ENCODE measurements at regions not wholly inside any gene's neighbourhood (a gene's known extent, or its start where the extent isn't known, plus 50 kb on each side); places are given as distances from the start of the nearest gene placed in this dataset.

DNA sequence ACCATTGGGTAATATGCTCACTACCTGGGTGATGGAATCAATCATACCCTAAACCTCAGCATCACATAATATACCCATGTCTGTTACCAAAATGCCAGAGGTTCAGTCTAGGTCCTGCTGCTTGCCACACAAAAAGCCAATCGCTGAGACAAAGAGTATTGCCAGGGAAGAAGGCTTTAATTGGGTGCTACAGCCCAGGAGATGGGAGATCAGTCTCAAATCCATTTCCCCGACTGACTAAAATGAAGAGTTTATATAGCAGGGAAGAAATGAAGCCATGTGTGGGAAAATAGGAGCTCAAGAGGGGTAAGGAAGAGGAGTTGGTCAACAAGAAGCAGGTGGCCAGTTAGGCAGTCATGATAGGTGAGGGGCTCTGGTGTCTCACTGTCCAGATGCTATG, 149.6 kb downstream of the QRSL1 start (continued):
- TF ChIP-seq, protein P1, sequence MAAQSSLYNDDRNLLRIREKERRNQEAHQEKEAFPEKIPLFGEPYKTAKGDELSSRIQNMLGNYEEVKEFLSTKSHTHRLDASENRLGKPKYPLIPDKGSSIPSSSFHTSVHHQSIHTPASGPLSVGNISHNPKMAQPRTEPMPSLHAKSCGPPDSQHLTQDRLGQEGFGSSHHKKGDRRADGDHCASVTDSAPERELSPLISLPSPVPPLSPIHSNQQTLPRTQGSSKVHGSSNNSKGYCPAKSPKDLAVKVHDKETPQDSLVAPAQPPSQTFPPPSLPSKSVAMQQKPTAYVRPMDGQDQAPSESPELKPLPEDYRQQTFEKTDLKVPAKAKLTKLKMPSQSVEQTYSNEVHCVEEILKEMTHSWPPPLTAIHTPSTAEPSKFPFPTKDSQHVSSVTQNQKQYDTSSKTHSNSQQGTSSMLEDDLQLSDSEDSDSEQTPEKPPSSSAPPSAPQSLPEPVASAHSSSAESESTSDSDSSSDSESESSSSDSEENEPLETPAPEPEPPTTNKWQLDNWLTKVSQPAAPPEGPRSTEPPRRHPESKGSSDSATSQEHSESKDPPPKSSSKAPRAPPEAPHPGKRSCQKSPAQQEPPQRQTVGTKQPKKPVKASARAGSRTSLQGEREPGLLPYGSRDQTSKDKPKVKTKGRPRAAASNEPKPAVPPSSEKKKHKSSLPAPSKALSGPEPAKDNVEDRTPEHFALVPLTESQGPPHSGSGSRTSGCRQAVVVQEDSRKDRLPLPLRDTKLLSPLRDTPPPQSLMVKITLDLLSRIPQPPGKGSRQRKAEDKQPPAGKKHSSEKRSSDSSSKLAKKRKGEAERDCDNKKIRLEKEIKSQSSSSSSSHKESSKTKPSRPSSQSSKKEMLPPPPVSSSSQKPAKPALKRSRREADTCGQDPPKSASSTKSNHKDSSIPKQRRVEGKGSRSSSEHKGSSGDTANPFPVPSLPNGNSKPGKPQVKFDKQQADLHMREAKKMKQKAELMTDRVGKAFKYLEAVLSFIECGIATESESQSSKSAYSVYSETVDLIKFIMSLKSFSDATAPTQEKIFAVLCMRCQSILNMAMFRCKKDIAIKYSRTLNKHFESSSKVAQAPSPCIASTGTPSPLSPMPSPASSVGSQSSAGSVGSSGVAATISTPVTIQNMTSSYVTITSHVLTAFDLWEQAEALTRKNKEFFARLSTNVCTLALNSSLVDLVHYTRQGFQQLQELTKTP (IDR thresholded peaks at IDR 0.05; ENCODE audit: low read depth in 1 of 2, partially characterized antibody in 2 of 2), result no peak
- TF ChIP-seq L3MBTL2 (IDR thresholded peaks at IDR 0.05) (no peak), TCFL5 (CRISPR knock-in tag; conservative IDR thresholded peaks at IDR 0.05) (no peak)

DNA sequence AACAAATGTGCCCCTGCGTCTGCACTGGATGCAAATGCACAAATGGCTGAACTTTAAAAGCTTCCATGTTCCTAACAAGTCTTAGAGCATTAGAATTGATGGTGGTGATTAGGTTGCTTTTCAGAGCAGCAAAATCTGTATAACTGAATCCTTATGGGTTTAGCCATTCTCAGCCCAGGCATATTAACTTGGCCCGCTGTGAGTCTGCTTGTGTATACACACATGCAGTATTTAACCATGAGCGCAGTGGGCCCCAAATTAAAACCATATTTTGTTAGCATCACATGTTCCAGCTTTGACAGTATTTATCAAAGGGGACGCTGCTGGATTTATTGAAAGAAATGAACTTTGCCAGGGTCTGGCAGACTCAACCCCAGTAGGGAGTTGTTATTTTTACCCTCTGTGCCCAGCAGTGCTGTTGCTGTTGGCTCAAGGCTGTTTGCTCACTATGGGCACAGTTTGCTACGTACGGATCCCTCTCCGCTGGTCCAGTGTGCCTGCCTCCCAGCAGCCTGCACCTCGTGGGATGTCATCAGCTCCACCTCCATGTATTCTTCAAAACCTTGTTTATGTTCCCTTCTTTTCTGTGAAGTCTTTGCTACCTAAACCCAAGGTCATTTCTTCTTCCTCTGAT, 144.7 kb downstream of the QRSL1 start:
- POLR2A ChIA-PET, result interaction anchor here (1.2 kb wide), 1 partner anchor 16 kb away, joined by 3 read pairs; no protein-coding TSS in a partner anchor
- ATAC-seq (no peak), FAIRE-seq (no peak), DNase-seq (ENCODE audit: extremely low read depth in 1 of 4, low spot score in 3 of 4) (no peak)
- no peak overlapping the region for H3K4me2 ChIP-seq (ENCODE audit: insufficient read depth, low read length)
- H3K79me2 ChIP-seq (ENCODE audit: control insufficient read depth, insufficient read depth, low read length), result no peaks in the 10 kb centered on the region
- BruUV-seq (replicated peaks), result no TSS peak
- in situ Hi-C loops (cut with MboI), result no loop called here
- H3K9me3 ChIP-seq (replicated peaks; ENCODE audit: control insufficient read depth, insufficient read depth, low read depth, low read length), result no peaks in the 10 kb centered on the region
- intact Hi-C loops (cut with micrococcal nuclease), result no loop called here
- no peaks in the 10 kb centered on the region for H3K36me3 ChIP-seq (ENCODE audit: control insufficient read depth, insufficient read depth, low read length)
- H3K4me1 ChIP-seq (replicated peaks in 1 of 2; ENCODE audit: control insufficient read depth in 2 of 2, insufficient read depth in 2 of 2, low read length in 2 of 2), result no peaks in the 10 kb centered on the region
- no peak overlapping the region for H2AFZ ChIP-seq (ENCODE audit: low read depth, low read length)
- H4K20me1 ChIP-seq (replicated peaks; ENCODE audit: control insufficient read depth, insufficient read depth, low read length), result no peaks in the 10 kb centered on the region
- no peak overlapping the region for H3K27ac ChIP-seq (ENCODE audit: extremely low read depth, low read depth, low read length)
- CTCF ChIA-PET (ENCODE audit: low intra/inter-chr PET ratio), result no interaction called here
- no peak overlapping the region for H3K9ac ChIP-seq (ENCODE audit: insufficient read depth in 1 of 2, low read depth in 2 of 2, low read length in 2 of 2)
- H3K9me1 ChIP-seq (ENCODE audit: control insufficient read depth, insufficient read depth, low read length), result no peaks in the 10 kb centered on the region
- peaks cover 0 to 6% of the 10 kb centered on the region in 2 experiments; a peak in 1 of 5 replicates for H3K27me3 ChIP-seq (ENCODE audit: control insufficient read depth in 2 of 2, insufficient read depth in 2 of 2, low read length in 2 of 2)
- TF ChIP-seq TCFL5 (CRISPR knock-in tag; conservative IDR thresholded peaks at IDR 0.05), result no peak
- TF ChIP-seq, protein P2, sequence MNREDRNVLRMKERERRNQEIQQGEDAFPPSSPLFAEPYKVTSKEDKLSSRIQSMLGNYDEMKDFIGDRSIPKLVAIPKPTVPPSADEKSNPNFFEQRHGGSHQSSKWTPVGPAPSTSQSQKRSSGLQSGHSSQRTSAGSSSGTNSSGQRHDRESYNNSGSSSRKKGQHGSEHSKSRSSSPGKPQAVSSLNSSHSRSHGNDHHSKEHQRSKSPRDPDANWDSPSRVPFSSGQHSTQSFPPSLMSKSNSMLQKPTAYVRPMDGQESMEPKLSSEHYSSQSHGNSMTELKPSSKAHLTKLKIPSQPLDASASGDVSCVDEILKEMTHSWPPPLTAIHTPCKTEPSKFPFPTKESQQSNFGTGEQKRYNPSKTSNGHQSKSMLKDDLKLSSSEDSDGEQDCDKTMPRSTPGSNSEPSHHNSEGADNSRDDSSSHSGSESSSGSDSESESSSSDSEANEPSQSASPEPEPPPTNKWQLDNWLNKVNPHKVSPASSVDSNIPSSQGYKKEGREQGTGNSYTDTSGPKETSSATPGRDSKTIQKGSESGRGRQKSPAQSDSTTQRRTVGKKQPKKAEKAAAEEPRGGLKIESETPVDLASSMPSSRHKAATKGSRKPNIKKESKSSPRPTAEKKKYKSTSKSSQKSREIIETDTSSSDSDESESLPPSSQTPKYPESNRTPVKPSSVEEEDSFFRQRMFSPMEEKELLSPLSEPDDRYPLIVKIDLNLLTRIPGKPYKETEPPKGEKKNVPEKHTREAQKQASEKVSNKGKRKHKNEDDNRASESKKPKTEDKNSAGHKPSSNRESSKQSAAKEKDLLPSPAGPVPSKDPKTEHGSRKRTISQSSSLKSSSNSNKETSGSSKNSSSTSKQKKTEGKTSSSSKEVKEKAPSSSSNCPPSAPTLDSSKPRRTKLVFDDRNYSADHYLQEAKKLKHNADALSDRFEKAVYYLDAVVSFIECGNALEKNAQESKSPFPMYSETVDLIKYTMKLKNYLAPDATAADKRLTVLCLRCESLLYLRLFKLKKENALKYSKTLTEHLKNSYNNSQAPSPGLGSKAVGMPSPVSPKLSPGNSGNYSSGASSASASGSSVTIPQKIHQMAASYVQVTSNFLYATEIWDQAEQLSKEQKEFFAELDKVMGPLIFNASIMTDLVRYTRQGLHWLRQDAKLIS (CRISPR knock-in tag; IDR thresholded peaks at IDR 0.05), result no peak
- no peak for TF ChIP-seq DPF2 (IDR thresholded peaks at IDR 0.05)
- WGBS (ENCODE audit: insufficient coverage, low coverage, missing lambda C conversion rate), result 55% methylated on average over 8 of the region's 8 CpGs
- no peak overlapping the region for H3K4me3 ChIP-seq

Measured in K562 (cell line).